ENCODE measurements at regions not wholly inside any gene's neighbourhood (a gene's known extent, or its start where the extent isn't known, plus 50 kb on each side); places are given as distances from the start of the nearest gene placed in this dataset.

DNA sequence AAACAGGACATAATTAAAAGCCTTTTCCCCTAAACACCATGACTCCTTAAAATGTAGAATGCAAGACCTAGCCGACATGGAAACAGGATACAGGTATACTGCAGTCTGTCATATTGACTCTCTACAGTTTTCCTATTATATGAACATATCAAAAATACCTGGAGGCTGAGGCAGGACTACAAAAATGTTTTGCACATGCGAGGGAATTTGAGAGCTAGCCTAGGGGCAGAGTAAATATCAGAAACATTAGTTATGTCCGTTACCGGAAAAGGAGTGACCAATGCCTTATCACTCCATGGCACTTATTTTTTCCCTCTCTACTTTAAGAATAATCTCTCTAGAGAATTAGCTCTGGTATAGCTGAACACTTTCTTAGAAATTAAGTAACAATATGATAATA, 732.3 kb downstream of the TUSC7 start:
- H3K4me1 ChIP-seq: peaks cover 0 to 5% (median 0%) of the 10 kb centered on the region in 10 experiments; a peak in 1 of 20 replicates
- no peaks in the 10 kb centered on the region for H4K20me1 ChIP-seq
- H3K4me2 ChIP-seq: no peak overlapping the region
- H3K27ac ChIP-seq: no peak overlapping the region
- H3K36me3 ChIP-seq: no peaks in the 10 kb centered on the region
- H3K4me3 ChIP-seq: no peak overlapping the region
- no peaks in the 10 kb centered on the region for H3K9me3 ChIP-seq (replicated peaks in 1 of 11)
- no peaks in the 10 kb centered on the region for H3K27me3 ChIP-seq
- H3K9ac ChIP-seq: no peak overlapping the region
- no peak for TF ChIP-seq Cebpa-rat (IDR thresholded peaks at IDR 0.05)

DNA sequence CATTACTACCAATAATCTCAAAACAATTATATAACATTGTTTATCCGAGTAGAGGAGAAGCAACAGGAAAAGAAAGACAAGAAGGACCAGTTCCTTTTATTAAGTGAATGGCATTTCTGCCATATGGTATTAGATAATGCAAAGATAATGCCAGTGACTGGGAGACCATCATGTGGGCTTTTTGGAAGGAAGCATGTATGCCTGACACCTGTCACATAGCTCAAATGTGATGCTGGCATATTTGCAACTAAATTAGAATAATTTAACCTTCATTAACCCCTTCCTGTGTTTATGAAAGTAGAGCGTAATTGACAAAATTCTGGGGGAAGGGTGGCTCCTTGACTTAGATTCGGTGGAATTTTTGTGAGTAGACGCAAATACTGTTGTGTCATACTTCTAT, 733.0 kb downstream of the TUSC7 start:
- Histone ChIP-seq H3K9ac (no peak overlapping the region), H3K4me1 (peaks cover 0 to 5% (median 0%) of the 10 kb centered on the region in 10 experiments; a peak in 1 of 20 replicates), H3K9me3 (replicated peaks in 1 of 11) (no peaks in the 10 kb centered on the region), H3K4me3 (no peak overlapping the region), H4K20me1 (no peaks in the 10 kb centered on the region), H3K27me3 (no peaks in the 10 kb centered on the region), H3K36me3 (no peaks in the 10 kb centered on the region), H3K27ac (no peak overlapping the region), H3K4me2 (no peak overlapping the region)
- no peak for TF ChIP-seq Cebpa-rat (IDR thresholded peaks at IDR 0.05)

DNA sequence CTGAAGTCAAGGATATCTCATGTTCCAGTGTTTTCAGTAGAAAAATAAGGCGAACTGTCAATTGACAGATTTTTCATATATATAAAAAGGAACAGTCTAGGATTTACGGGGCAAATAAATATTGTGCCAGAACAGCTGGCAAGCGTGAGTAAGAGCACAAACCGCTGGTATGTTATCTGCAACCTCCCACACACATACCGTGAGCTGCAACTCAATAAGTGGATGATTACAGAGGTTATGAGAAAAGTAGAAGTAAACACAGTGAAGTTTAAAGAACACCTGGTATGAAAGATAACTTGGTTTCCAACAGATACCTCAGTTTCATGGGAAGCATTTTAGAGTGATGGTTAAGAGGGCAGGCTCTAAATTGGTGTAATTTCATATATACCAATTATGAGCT, 733.4 kb downstream of the TUSC7 start:
- Histone ChIP-seq H3K36me3 (no peaks in the 10 kb centered on the region), H3K4me3 (no peak overlapping the region), H3K9ac (no peak overlapping the region), H4K20me1 (no peaks in the 10 kb centered on the region), H3K27ac (no peak overlapping the region), H3K4me2 (no peak overlapping the region), H3K27me3 (no peaks in the 10 kb centered on the region), H3K4me1 (peaks cover 0 to 5% (median 0%) of the 10 kb centered on the region in 10 experiments; a peak in 1 of 20 replicates), H3K9me3 (replicated peaks in 1 of 11) (no peaks in the 10 kb centered on the region)
- no peak for TF ChIP-seq Cebpa-rat (IDR thresholded peaks at IDR 0.05)

DNA sequence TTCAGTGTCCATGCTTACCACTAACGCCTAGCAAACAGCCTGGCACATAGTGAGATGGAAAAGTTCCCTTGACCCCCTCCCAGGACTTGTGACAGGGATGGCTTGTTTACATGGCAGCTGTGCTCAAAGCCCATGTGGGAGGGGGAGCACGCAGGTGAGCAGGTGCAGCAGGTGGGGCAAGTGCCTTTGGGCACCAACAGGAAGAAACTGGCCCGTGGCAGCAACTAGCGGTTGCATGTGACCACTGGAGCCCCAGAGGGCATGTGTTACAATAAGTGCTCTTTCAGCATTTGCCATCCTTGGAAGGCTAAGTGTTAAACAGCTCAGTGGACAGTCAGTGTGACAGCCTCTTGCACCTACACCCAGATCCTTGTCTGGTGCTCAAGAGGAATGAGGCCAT, 734.6 kb downstream of the TUSC7 start:
- Histone ChIP-seq H3K4me2 (no peak overlapping the region), H3K4me1 (peaks cover 0 to 5% (median 0%) of the 10 kb centered on the region in 10 experiments; a peak in 1 of 20 replicates), H3K4me3 (no peak overlapping the region), H3K9me3 (replicated peaks in 1 of 11) (no peaks in the 10 kb centered on the region), H3K36me3 (no peaks in the 10 kb centered on the region), H3K27me3 (no peaks in the 10 kb centered on the region), H3K27ac (no peak overlapping the region), H3K9ac (no peak overlapping the region), H4K20me1 (no peaks in the 10 kb centered on the region)
- TF ChIP-seq Cebpa-rat (IDR thresholded peaks at IDR 0.05): no peak

DNA sequence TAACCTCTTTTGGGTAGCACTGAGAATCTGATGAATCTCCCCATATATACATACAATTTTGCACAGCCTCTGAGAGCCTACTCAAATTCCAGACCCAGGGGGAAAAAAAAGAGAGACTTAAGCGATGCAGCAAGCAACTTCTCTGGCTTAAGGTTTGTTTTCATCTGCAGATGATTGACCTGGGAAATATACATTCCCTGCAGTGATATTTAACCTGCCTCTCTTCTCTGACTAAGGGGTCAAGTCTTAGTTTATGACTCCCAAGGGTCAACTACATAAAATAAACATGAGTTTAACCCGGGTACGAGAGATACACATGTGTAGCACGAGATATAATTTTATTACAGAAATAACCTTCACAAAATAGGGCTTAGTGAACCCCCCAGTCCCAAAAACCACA, 737.8 kb downstream of the TUSC7 start:
- Histone ChIP-seq H3K9me3 (replicated peaks in 1 of 11) (no peaks in the 10 kb centered on the region), H3K4me3 (no peak overlapping the region), H3K27ac (no peak overlapping the region), H3K4me1 (no peaks in the 10 kb centered on the region), H3K4me2 (no peak overlapping the region), H3K36me3 (no peaks in the 10 kb centered on the region), H4K20me1 (no peaks in the 10 kb centered on the region), H3K9ac (no peak overlapping the region), H3K27me3 (no peaks in the 10 kb centered on the region)
- TF ChIP-seq Cebpa-rat (IDR thresholded peaks at IDR 0.05): no peak

DNA sequence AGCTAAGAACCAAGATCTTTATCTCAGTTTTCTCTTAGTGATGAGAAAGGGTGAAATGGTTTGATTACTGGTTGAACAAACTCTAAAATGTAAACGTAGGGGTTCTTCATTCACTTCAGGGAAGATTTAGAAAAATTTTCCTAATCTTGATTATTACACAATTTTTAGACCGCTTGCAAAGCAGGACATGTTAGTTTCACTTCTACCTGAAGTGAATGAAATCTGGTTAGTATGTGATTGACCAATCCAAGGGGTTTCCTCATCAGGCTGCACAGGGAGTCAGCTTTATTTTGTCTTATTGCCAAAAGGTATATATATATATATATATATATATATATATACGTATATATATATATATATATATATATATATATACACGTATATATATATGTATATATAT, 740.4 kb downstream of the TUSC7 start:
- Histone ChIP-seq H3K36me3 (no peaks in the 10 kb centered on the region), H3K27me3 (no peaks in the 10 kb centered on the region), H3K4me3 (no peak overlapping the region), H3K9me3 (replicated peaks in 1 of 11) (no peaks in the 10 kb centered on the region), H3K4me1 (0 out of 20 replicates have a peak, but pooled peaks cover 0 to 3% (median 0%) of the 10 kb centered on the region in 10 experiments), H3K27ac (no peak overlapping the region), H4K20me1 (no peaks in the 10 kb centered on the region), H3K9ac (no peak overlapping the region), H3K4me2 (no peak overlapping the region)
- no peak for TF ChIP-seq Cebpa-rat (IDR thresholded peaks at IDR 0.05)

DNA sequence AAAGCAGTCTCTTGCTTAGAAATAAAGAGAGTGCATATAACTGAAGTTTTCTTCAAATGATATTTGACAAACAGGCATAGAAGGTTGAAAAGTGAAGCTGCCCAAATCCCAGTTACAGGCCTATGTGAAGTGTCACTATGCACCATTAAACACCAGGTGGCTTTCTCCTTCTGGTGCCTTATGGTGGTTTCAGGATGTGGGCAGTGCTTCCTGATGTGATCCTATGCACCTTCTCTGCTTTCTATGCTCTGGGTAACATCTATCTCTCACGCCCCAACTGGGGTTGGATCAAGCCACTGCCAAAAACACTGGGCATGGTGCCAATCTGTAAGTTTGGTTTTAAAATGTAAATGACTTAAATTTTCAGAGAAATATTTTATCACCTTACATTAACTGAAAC, 744.7 kb downstream of the TUSC7 start:
- no peaks in the 10 kb centered on the region for H3K9me3 ChIP-seq (replicated peaks in 1 of 11)
- no peak overlapping the region for H3K4me3 ChIP-seq
- TF ChIP-seq Cebpa-rat (IDR thresholded peaks at IDR 0.05): no peak
- H3K4me1 ChIP-seq: 0 out of 20 replicates have a peak, but pooled peaks cover 0 to 3% (median 0%) of the 10 kb centered on the region in 10 experiments
- H3K27ac ChIP-seq: no peak overlapping the region
- no peaks in the 10 kb centered on the region for H3K36me3 ChIP-seq
- H4K20me1 ChIP-seq: no peaks in the 10 kb centered on the region
- 0 out of 22 replicates have a peak overlapping the region, but pooled peaks of 1 of the 11 experiments have one; percentile 18 for H3K4me2 ChIP-seq
- no peaks in the 10 kb centered on the region for H3K27me3 ChIP-seq
- H3K9ac ChIP-seq: no peak overlapping the region

DNA sequence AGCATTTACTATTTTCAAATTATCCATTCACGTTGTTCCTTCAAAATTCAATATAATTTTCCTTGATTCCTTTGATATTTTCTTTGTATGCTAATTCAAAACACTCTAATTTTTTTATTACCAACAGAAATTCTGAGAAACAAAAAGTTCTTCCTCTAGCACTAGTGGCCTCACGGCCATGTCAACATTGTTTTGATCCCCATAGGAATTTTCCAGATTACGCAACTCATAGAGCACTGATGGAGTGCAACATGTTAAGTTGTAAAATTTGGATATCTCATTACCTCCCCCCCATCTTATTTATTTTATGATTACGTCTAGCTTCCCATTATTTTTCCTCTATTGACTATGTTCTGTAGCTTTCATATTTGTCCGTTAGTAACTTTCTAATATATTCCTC, 745.3 kb downstream of the TUSC7 start:
- Histone ChIP-seq H4K20me1 (no peaks in the 10 kb centered on the region), H3K27ac (no peak overlapping the region), H3K9me3 (replicated peaks in 1 of 11) (no peaks in the 10 kb centered on the region), H3K4me2 (no peak overlapping the region), H3K9ac (no peak overlapping the region), H3K4me1 (0 out of 20 replicates have a peak, but pooled peaks cover 0 to 3% (median 0%) of the 10 kb centered on the region in 10 experiments), H3K4me3 (no peak overlapping the region), H3K36me3 (no peaks in the 10 kb centered on the region), H3K27me3 (no peaks in the 10 kb centered on the region)
- TF ChIP-seq Cebpa-rat (IDR thresholded peaks at IDR 0.05): peak in 3 of 11 experiments; percentile 27 to 67 (median 30); a peak in 4 of 22 replicates

DNA sequence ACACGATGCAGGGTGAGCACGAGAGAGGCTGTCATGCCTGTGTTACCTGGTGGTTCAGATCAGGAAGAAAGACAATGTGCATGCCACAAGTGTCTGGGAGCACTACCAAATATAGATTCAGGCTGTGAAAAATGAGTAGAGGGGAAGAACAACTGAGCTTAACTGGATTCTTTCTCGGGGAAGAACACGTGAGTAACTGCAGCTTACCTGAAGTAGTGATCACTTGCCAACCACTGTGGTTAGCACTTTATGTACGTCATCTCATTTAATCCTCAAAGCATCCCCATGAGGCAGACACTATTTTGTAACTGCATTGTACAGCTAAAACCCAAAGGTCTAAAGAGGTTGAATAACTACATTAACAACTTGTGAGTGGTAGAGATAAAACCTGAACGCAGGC, 746.2 kb downstream of the TUSC7 start:
- H3K27me3 ChIP-seq: no peaks in the 10 kb centered on the region
- no peaks in the 10 kb centered on the region for H3K36me3 ChIP-seq
- no peak overlapping the region for H3K9ac ChIP-seq
- H3K27ac ChIP-seq: no peak overlapping the region
- 0 out of 20 replicates have a peak, but pooled peaks cover 0 to 3% (median 0%) of the 10 kb centered on the region in 10 experiments for H3K4me1 ChIP-seq
- no peak overlapping the region for H3K4me3 ChIP-seq
- H4K20me1 ChIP-seq: no peaks in the 10 kb centered on the region
- no peaks in the 10 kb centered on the region for H3K9me3 ChIP-seq (replicated peaks in 1 of 11)
- no peak overlapping the region for H3K4me2 ChIP-seq
- no peak for TF ChIP-seq Cebpa-rat (IDR thresholded peaks at IDR 0.05)

DNA sequence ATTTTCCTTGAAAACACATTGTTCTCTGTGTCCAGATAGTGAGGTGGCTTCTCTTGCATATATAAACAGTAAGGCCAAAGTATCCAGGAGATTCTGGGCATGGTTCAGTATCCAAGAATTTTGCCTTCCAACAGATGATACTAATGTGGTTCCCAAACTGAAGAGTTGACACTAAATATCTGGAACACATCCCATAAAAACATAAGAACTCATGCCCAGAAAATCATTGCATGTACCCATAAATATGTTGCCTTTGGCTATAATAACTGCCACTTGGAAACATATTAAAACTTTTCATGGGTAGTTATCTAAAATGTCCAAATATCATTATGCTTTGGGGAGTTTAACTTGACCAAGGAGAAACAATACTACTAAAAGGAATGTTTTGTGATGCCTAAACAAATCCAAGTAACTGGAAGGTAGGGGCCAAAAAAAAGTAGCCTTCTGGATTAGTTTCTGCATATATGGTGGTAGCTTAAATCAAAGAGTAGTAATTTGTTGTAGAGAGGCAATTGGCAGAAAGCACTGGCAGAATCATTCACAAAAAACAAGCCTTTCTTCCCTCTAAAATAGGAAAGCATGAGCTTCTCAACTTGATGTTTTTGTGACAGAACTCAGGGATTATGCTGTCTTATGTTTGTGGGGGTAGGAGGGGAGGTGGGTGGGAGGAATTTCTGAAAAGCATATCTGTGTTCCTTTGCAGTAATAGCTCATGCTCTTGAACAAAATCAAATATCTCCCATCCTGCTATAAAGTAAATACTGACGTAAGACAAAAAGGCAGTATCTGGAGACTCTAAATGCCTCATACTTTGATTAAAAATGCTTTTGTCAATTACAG, 753.9 kb downstream of the TUSC7 start:
- Histone ChIP-seq H3K4me1 (no peaks in the 10 kb centered on the region), H3K4me2 (no peak overlapping the region), H3K27me3 (no peaks in the 10 kb centered on the region), H3K27ac (no peak overlapping the region), H4K20me1 (no peaks in the 10 kb centered on the region), H3K9ac (no peak overlapping the region), H3K36me3 (no peaks in the 10 kb centered on the region), H3K9me3 (replicated peaks in 1 of 11) (no peaks in the 10 kb centered on the region), H3K4me3 (no peak overlapping the region)
- TF ChIP-seq Cebpa-rat (IDR thresholded peaks at IDR 0.05): no peak
